ENCODE measurements at regions not wholly inside any gene's neighbourhood (a gene's known extent, or its start where the extent isn't known, plus 50 kb on each side); places are given as distances from the start of the nearest gene placed in this dataset.

- peak; percentile 37; the same call in 1 of the 2 replicates for TF ChIP-seq ZNF350 (CRISPR knock-in tag; IDR thresholded peaks at IDR 0.05; ENCODE audit: borderline replicate concordance, low read depth)
- TF ChIP-seq MLX (CRISPR knock-in tag; IDR thresholded peaks at IDR 0.05), result no peak
- no peak for TF ChIP-seq KLF9 (CRISPR knock-in tag; IDR thresholded peaks at IDR 0.05; ENCODE audit: low read depth)
- TF ChIP-seq HMGXB3 (CRISPR knock-in tag; IDR thresholded peaks at IDR 0.05; ENCODE audit: borderline replicate concordance), result peak; percentile 19; the same call in 1 of the 2 replicates
- no peak for TF ChIP-seq ZNF530 (CRISPR knock-in tag; IDR thresholded peaks at IDR 0.05; ENCODE audit: low read depth)
- no peak for TF ChIP-seq MAFG (CRISPR knock-in tag; IDR thresholded peaks at IDR 0.05)
- peak; percentile 40 for TF ChIP-seq ZFY (CRISPR knock-in tag; IDR thresholded peaks at IDR 0.05)
- TF ChIP-seq TFE3 (CRISPR knock-in tag; IDR thresholded peaks at IDR 0.05), result no peak
- no peak for TF ChIP-seq ZEB1 (IDR thresholded peaks at IDR 0.05; ENCODE audit: insufficient replicate concordance, low read depth)
- no peak for TF ChIP-seq ARHGAP35 (CRISPR knock-in tag; IDR thresholded peaks at IDR 0.05; ENCODE audit: borderline replicate concordance)
- TF ChIP-seq NCOA5 (CRISPR knock-in tag; IDR thresholded peaks at IDR 0.05), result no peak
- no peak for TF ChIP-seq MYC (CRISPR knock-in tag; IDR thresholded peaks at IDR 0.05; ENCODE audit: borderline replicate concordance)
- no peak for TF ChIP-seq SIX4 (CRISPR knock-in tag; IDR thresholded peaks at IDR 0.05)
- TF ChIP-seq RFXAP (CRISPR knock-in tag; IDR thresholded peaks at IDR 0.05; ENCODE audit: borderline replicate concordance), result no peak
- TF ChIP-seq ZMYM3 (CRISPR knock-in tag; IDR thresholded peaks at IDR 0.05), result peak; percentile 25; the same call in 1 of the 2 replicates
- TF ChIP-seq GLI4 (CRISPR knock-in tag; IDR thresholded peaks at IDR 0.05; ENCODE audit: borderline replicate concordance), result peak; percentile 22; the same call in 1 of the 2 replicates
- TF ChIP-seq ZNF546 (CRISPR knock-in tag; conservative IDR thresholded peaks at IDR 0.05), result no peak
- TF ChIP-seq SNAPC2 (CRISPR knock-in tag; IDR thresholded peaks at IDR 0.05), result no peak
- no peak for TF ChIP-seq ZNF432 (CRISPR knock-in tag; IDR thresholded peaks at IDR 0.05; ENCODE audit: borderline replicate concordance)
- TF ChIP-seq ZBTB25 (CRISPR knock-in tag; IDR thresholded peaks at IDR 0.05), result no peak
- TF ChIP-seq RFX3 (CRISPR knock-in tag; IDR thresholded peaks at IDR 0.05), result no peak
- no peak for TF ChIP-seq TOPORS (CRISPR knock-in tag; IDR thresholded peaks at IDR 0.05)
- no peak for TF ChIP-seq CHCHD3 (CRISPR knock-in tag; IDR thresholded peaks at IDR 0.05)
- TF ChIP-seq NFRKB (IDR thresholded peaks at IDR 0.05), result no peak
- peak; percentile 65 for TF ChIP-seq MAFF (IDR thresholded peaks at IDR 0.05; ENCODE audit: low read depth, low read length)
These were observed 84.7 kb upstream of the ADGRF1 start (continued) for GRCh38 chr6:47126647-47127391.
